ENCODE measurements at regions not wholly inside any gene's neighbourhood (a gene's known extent, or its start where the extent isn't known, plus 50 kb on each side); places are given as distances from the start of the nearest gene placed in this dataset.
"Not testable (repeated sequence)": the region's sequence is repeated elsewhere in the genome, so short reads cannot be mapped to it uniquely, and the experiment has no call there.

DNA sequence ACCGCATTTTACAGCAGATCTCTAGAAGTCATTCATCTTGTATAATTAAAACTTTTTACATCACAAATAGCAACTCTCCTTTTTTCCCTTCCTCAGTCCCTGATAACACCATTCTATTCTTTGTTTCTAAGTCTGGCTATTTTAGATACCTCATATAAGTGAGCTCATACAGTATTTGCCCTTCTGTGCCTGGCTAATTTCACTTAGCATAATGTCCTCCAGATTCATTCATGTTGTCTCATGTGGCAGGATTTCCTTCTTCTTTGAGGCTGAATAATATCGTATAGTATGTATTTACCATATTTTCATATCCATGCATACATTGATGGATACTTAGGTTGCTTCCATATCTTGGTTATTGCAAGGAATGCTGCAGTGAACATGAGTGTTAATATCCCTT is 362.0 kb downstream of the RFC3 start:
- no peaks in the 10 kb centered on the region for H3K79me2 ChIP-seq (ENCODE audit: insufficient read depth, low read length)
- CTCF ChIA-PET: no interaction called here

DNA sequence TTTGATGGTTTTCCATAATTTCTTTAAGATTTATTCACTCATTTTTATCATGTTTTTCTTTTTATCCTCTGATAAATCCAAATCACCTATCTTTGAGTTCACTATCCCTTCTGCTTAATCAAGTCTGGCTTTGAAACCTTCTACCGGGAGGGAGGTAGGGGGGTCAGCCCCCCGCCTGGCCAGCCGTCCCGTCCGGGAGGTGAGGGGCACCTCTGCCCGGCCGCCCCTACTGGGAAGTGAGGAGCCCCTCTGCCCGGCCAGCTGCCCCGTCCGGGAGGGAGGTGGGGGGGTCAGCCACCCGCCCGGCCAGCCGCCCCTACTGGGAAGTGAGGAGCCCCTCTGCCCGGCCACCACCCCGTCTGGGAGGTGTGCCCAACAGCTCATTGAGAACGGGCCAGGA is 363.3 kb downstream of the RFC3 start:
- H3K9me2 ChIP-seq (ENCODE audit: insufficient read depth); RAD21 ChIA-PET (ENCODE audit: low non-redundant PET in 1 of 2, low total read pairs in 2 of 2, uncharacterized antibody in 2 of 2, unreplicated experiment in 2 of 2); CTCF ChIA-PET; intact Hi-C loops (cut with micrococcal nuclease); H3K4me2 ChIP-seq (ENCODE audit: low read length); H3K27ac ChIP-seq (ENCODE audit: low read depth, low read length); DNase-seq (ENCODE audit: low read depth, low spot score); H4K20me1 ChIP-seq (ENCODE audit: insufficient read depth); H3K27me3 ChIP-seq (ENCODE audit: insufficient read depth, low read length); H2AFZ ChIP-seq (ENCODE audit: low read depth, low read length, poor library complexity, severe bottlenecking); BruUV-seq (replicated peaks); H3K4me3 ChIP-seq (replicated peaks in 1 of 2; ENCODE audit: low read depth in 1 of 2, low read length in 2 of 2); H3K36me3 ChIP-seq (ENCODE audit: control insufficient read depth in 1 of 2, insufficient read depth in 2 of 2, low read length in 2 of 2); H3K79me2 ChIP-seq (ENCODE audit: insufficient read depth, low read length); H3K9me3 ChIP-seq (ENCODE audit: control insufficient read depth in 1 of 2, insufficient read depth in 1 of 2, low read depth in 1 of 2, low read length in 2 of 2); H3K9ac ChIP-seq (ENCODE audit: low read length); H3K4me1 ChIP-seq (ENCODE audit: control insufficient read depth in 1 of 2, insufficient read depth in 2 of 2, low read length in 2 of 2); POLR2A ChIA-PET; ATAC-seq: not testable (repeated sequence)

More for the DNA sequence above, 362.0 kb downstream of the RFC3 start:
- Histone ChIP-seq H2AFZ (ENCODE audit: low read depth, low read length, poor library complexity, severe bottlenecking) (no peak overlapping the region), H3K4me1 (ENCODE audit: control insufficient read depth in 1 of 2, insufficient read depth in 2 of 2, low read length in 2 of 2) (no peaks in the 10 kb centered on the region), H3K9me3 (ENCODE audit: control insufficient read depth in 1 of 2, insufficient read depth in 1 of 2, low read depth in 1 of 2, low read length in 2 of 2) (no peaks in the 10 kb centered on the region), H3K27me3 (ENCODE audit: insufficient read depth, low read length) (no peaks in the 10 kb centered on the region), H3K4me3 (replicated peaks in 1 of 2; ENCODE audit: low read depth in 1 of 2, low read length in 2 of 2) (no peak overlapping the region), H3K27ac (ENCODE audit: low read depth, low read length) (no peak overlapping the region), H3K4me2 (ENCODE audit: low read length) (no peak overlapping the region), H3K9ac (ENCODE audit: low read length) (no peak overlapping the region), H3K36me3 (ENCODE audit: control insufficient read depth in 1 of 2, insufficient read depth in 2 of 2, low read length in 2 of 2) (no peaks in the 10 kb centered on the region), H4K20me1 (ENCODE audit: insufficient read depth) (no peaks in the 10 kb centered on the region), H3K9me2 (ENCODE audit: insufficient read depth) (no peaks in the 10 kb centered on the region)
- ChIA-PET RAD21 (ENCODE audit: low non-redundant PET in 1 of 2, low total read pairs in 2 of 2, uncharacterized antibody in 2 of 2, unreplicated experiment in 2 of 2) (no interaction called here), POLR2A (no interaction called here)
- no peak for TF ChIP-seq EZH2phosphoT487 (IDR thresholded peaks at IDR 0.05; ENCODE audit: borderline replicate concordance)
- TF ChIP-seq, protein P1, sequence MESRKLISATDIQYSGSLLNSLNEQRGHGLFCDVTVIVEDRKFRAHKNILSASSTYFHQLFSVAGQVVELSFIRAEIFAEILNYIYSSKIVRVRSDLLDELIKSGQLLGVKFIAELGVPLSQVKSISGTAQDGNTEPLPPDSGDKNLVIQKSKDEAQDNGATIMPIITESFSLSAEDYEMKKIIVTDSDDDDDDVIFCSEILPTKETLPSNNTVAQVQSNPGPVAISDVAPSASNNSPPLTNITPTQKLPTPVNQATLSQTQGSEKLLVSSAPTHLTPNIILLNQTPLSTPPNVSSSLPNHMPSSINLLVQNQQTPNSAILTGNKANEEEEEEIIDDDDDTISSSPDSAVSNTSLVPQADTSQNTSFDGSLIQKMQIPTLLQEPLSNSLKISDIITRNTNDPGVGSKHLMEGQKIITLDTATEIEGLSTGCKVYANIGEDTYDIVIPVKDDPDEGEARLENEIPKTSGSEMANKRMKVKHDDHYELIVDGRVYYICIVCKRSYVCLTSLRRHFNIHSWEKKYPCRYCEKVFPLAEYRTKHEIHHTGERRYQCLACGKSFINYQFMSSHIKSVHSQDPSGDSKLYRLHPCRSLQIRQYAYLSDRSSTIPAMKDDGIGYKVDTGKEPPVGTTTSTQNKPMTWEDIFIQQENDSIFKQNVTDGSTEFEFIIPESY (IDR thresholded peaks at IDR 0.05; ENCODE audit: extremely low read depth, insufficient replicate concordance, low read length): no peak
- TF ChIP-seq, protein P2, sequence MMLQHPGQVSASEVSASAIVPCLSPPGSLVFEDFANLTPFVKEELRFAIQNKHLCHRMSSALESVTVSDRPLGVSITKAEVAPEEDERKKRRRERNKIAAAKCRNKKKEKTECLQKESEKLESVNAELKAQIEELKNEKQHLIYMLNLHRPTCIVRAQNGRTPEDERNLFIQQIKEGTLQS (IDR thresholded peaks at IDR 0.05): no peak
- TF ChIP-seq ZFX (IDR thresholded peaks at IDR 0.05): no peak
- no peak for TF ChIP-seq POLR2AphosphoS5 (IDR thresholded peaks at IDR 0.05; ENCODE audit: low read depth, low read length)
- no peak for TF ChIP-seq SP1 (IDR thresholded peaks at IDR 0.05; ENCODE audit: low read depth)
- no peak for TF ChIP-seq FOSL1 (IDR thresholded peaks at IDR 0.05; ENCODE audit: low read depth)
- TF ChIP-seq, protein P3, sequence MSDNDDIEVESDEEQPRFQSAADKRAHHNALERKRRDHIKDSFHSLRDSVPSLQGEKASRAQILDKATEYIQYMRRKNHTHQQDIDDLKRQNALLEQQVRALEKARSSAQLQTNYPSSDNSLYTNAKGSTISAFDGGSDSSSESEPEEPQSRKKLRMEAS (IDR thresholded peaks at IDR 0.05): no peak
- TF ChIP-seq, protein P4, sequence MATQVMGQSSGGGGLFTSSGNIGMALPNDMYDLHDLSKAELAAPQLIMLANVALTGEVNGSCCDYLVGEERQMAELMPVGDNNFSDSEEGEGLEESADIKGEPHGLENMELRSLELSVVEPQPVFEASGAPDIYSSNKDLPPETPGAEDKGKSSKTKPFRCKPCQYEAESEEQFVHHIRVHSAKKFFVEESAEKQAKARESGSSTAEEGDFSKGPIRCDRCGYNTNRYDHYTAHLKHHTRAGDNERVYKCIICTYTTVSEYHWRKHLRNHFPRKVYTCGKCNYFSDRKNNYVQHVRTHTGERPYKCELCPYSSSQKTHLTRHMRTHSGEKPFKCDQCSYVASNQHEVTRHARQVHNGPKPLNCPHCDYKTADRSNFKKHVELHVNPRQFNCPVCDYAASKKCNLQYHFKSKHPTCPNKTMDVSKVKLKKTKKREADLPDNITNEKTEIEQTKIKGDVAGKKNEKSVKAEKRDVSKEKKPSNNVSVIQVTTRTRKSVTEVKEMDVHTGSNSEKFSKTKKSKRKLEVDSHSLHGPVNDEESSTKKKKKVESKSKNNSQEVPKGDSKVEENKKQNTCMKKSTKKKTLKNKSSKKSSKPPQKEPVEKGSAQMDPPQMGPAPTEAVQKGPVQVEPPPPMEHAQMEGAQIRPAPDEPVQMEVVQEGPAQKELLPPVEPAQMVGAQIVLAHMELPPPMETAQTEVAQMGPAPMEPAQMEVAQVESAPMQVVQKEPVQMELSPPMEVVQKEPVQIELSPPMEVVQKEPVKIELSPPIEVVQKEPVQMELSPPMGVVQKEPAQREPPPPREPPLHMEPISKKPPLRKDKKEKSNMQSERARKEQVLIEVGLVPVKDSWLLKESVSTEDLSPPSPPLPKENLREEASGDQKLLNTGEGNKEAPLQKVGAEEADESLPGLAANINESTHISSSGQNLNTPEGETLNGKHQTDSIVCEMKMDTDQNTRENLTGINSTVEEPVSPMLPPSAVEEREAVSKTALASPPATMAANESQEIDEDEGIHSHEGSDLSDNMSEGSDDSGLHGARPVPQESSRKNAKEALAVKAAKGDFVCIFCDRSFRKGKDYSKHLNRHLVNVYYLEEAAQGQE (IDR thresholded peaks at IDR 0.05; ENCODE audit: low read depth): no peak
- intact Hi-C loops (cut with micrococcal nuclease): no loop called here
- BruUV-seq (replicated peaks): no TSS peak
- ATAC-seq (no peak), DNase-seq (ENCODE audit: low read depth, low spot score) (no peak)
